ENCODE measurements at regions not wholly inside any gene's neighbourhood (a gene's known extent, or its start where the extent isn't known, plus 50 kb on each side); places are given as distances from the start of the nearest gene placed in this dataset.

GRCh38 chr3:18082551-18083272, 340.3 kb upstream of the TBC1D5 start:
- TF ChIP-seq CTCF (IDR thresholded peaks at IDR 0.05) (no peak), EZH2 (IDR thresholded peaks at IDR 0.05; ENCODE audit: borderline replicate concordance, insufficient read depth, low read depth, low read length, poor library complexity, severe bottlenecking) (no peak)

Data from B cell (primary cell).